Gastroesophageal sphincter (tissue), 3 donors: ENCODE measurements at regions not wholly inside any gene's neighbourhood (a gene's known extent, or its start where the extent isn't known, plus 50 kb on each side); places are given as distances from the start of the nearest gene placed in this dataset.

ENCODE experiments used
- POLR2AphosphoS5 ChIP-seq: sonication (generic); formaldehyde crosslinking; IDR thresholded peaks from one replicate; pipeline ENCODE4 v1.6.1; 2017; ENCODE audit warnings: antibody characterized with exemption
- TF ChIP-seq, protein P1 (sequence below), 4 experiments: fragments of 200-600 bp in 2 of 4; fragments of 450-650 bp in 2 of 4; sonication (generic) in 1 of 4; IDR thresholded peaks; one replicate each; pipeline ENCODE4 v1.5.1; 2017 to 2019; ENCODE audit warnings: antibody characterized with exemption in 4 of 4, mild to moderate bottlenecking in 2 of 4, moderate library complexity in 2 of 4

DNA sequence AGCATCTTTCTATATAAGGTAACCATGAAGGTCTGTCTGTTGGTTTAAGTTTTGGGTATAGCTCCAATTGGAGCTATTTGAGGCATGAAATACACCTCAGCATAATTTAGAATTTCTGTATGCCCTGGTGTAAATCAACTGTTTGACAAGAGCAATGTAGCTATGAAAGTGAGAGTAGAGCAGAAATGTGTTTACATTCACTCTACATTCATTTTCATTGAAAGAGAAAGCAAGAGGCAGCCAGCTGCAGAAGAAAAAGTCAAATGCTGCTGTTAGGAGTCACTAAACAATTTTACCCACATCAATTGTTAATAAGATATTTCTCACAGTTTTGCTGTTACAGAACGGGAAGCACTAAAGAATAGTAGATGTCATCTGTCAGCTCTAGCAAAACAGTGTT is 252.5 kb downstream of the SLC6A15 start:
- TF ChIP-seq, protein P1, sequence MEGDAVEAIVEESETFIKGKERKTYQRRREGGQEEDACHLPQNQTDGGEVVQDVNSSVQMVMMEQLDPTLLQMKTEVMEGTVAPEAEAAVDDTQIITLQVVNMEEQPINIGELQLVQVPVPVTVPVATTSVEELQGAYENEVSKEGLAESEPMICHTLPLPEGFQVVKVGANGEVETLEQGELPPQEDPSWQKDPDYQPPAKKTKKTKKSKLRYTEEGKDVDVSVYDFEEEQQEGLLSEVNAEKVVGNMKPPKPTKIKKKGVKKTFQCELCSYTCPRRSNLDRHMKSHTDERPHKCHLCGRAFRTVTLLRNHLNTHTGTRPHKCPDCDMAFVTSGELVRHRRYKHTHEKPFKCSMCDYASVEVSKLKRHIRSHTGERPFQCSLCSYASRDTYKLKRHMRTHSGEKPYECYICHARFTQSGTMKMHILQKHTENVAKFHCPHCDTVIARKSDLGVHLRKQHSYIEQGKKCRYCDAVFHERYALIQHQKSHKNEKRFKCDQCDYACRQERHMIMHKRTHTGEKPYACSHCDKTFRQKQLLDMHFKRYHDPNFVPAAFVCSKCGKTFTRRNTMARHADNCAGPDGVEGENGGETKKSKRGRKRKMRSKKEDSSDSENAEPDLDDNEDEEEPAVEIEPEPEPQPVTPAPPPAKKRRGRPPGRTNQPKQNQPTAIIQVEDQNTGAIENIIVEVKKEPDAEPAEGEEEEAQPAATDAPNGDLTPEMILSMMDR (IDR thresholded peaks at IDR 0.05) = no peak
- no peak for TF ChIP-seq POLR2AphosphoS5
